Trophoblast cell (in vitro differentiated cells and primary cell): ENCODE measurements at regions not wholly inside any gene's neighbourhood (a gene's known extent, or its start where the extent isn't known, plus 50 kb on each side); places are given as distances from the start of the nearest gene placed in this dataset.
"Not testable (repeated sequence)": the region's sequence is repeated elsewhere in the genome, so short reads cannot be mapped to it uniquely, and the experiment has no call there.

Experiments
- DNase-seq, 2 donors: peaks; one replicate each; pipeline ENCODE4 v3.0.0-alpha.2; 2016
- H2AFZ ChIP-seq: 2 replicates; pipeline ENCODE4 v1.6.1; 2013; ENCODE audit warnings: low read length, moderate library complexity, mild to moderate bottlenecking; ENCODE audit not compliant: insufficient read depth, poor library complexity
- H2AK5ac ChIP-seq: 2 replicates; pipeline ENCODE4 v1.6.1; 2013; ENCODE audit warnings: mild to moderate bottlenecking, low read length
- H2BK120ac ChIP-seq: 2 replicates; pipeline ENCODE4 v1.6.1; 2013; ENCODE audit warnings: low read length, mild to moderate bottlenecking, moderate library complexity; ENCODE audit not compliant: insufficient read depth, poor library complexity
- H2BK12ac ChIP-seq: 2 replicates; pipeline ENCODE4 v1.6.1; 2013; ENCODE audit warnings: mild to moderate bottlenecking, low read length, moderate library complexity
- H2BK5ac ChIP-seq: 2 replicates; pipeline ENCODE4 v1.6.1; 2013; ENCODE audit warnings: low read length, low read depth, moderate library complexity, mild to moderate bottlenecking; ENCODE audit not compliant: poor library complexity
- H3K14ac ChIP-seq: 2 replicates; pipeline ENCODE4 v1.6.1; 2013; ENCODE audit warnings: mild to moderate bottlenecking, low read length
- H3K18ac ChIP-seq: 2 replicates; pipeline ENCODE4 v1.6.1; 2013; ENCODE audit warnings: mild to moderate bottlenecking, low read length
- H3K23ac ChIP-seq: 2 replicates; pipeline ENCODE4 v1.6.1; 2013; ENCODE audit warnings: low read length
- H3K27ac ChIP-seq: 2 replicates; pipeline ENCODE4 v1.5.1; 2013; ENCODE audit warnings: low read depth, mild to moderate bottlenecking, inconsistent platforms, low read length, moderate library complexity
- H3K27me3 ChIP-seq: 2 replicates; pipeline ENCODE4 v1.6.1; 2013; ENCODE audit warnings: inconsistent platforms, mild to moderate bottlenecking, low read length, moderate library complexity; ENCODE audit not compliant: insufficient read depth
- H3K36me3 ChIP-seq, 2 experiments: 1 replicate in 1 of 2; 2 replicates in 1 of 2; pipeline ENCODE4 v1.6.1; 2013; ENCODE audit warnings: low read length in 2 of 2, mild to moderate bottlenecking in 2 of 2, moderate library complexity in 1 of 2; ENCODE audit not compliant: insufficient read depth in 2 of 2, control insufficient read depth in 1 of 2
- H3K4ac ChIP-seq: 2 replicates; pipeline ENCODE4 v1.6.1; 2013; ENCODE audit warnings: low read depth, mild to moderate bottlenecking, low read length, moderate library complexity
- H3K4me1 ChIP-seq, 2 experiments: 1 replicate in 1 of 2; 2 replicates in 1 of 2; pipeline ENCODE4 v1.6.1; 2013; ENCODE audit warnings: low read length in 2 of 2, mild to moderate bottlenecking in 2 of 2, moderate library complexity in 1 of 2; ENCODE audit not compliant: insufficient read depth in 2 of 2, control insufficient read depth in 1 of 2
- H3K4me2 ChIP-seq: 2 replicates; pipeline ENCODE4 v1.6.1; 2013; ENCODE audit warnings: inconsistent platforms, mild to moderate bottlenecking, low read length, moderate library complexity
- H3K4me3 ChIP-seq: 2 replicates; pipeline ENCODE4 v1.5.1; 2013; ENCODE audit warnings: mild to moderate bottlenecking, low read depth, low read length, inconsistent platforms
- H3K79me1 ChIP-seq: one replicate; pipeline ENCODE4 v1.6.1; 2013; ENCODE audit warnings: low read length
- H3K79me2 ChIP-seq: 2 replicates; pipeline ENCODE4 v1.6.1; 2013; ENCODE audit warnings: low read length, mild to moderate bottlenecking; ENCODE audit not compliant: control insufficient read depth, insufficient read depth, poor library complexity
- H3K9ac ChIP-seq: 2 replicates; pipeline ENCODE4 v1.6.1; 2013; ENCODE audit warnings: mild to moderate bottlenecking, low read length
- H3K9me3 ChIP-seq: 2 replicates; pipeline ENCODE4 v1.6.1; 2013; ENCODE audit warnings: low read depth, mild to moderate bottlenecking, control low read depth, inconsistent platforms, low read length; ENCODE audit not compliant: insufficient read depth
- H4K12ac ChIP-seq: 2 replicates; pipeline ENCODE4 v1.6.1; 2013; ENCODE audit warnings: low read depth, mild to moderate bottlenecking, low read length, moderate library complexity
- H4K8ac ChIP-seq: 2 replicates; pipeline ENCODE4 v1.6.1; 2013; ENCODE audit warnings: low read depth, mild to moderate bottlenecking, low read length, moderate library complexity
- H4K91ac ChIP-seq: one replicate; pipeline ENCODE4 v1.6.1; 2013; ENCODE audit warnings: low read depth, mild to moderate bottlenecking, low read length, moderate library complexity
- WGBS: extraction: QIAGEN DNeasy Blood & Tissue Kit; methylation state at CpG from one replicate; pipeline ENCODE4 v1.1.7; 2013; ENCODE audit warnings: missing lambda C conversion rate; ENCODE audit not compliant: insufficient read length, insufficient coverage; ENCODE audit errors: extremely low coverage; 5-methylcytosine and 5-hydroxymethylcytosine counted together

GRCh38 chr4:132101526-132101925, 1047.6 kb upstream of the PCDH10 start:
- Histone ChIP-seq H3K79me1 (no peaks in the 10 kb centered on the region), H3K4me1 (no peaks in the 10 kb centered on the region), H3K27ac (no peak overlapping the region), H2BK120ac (no peak overlapping the region), H4K91ac (no peak overlapping the region), H3K27me3 (no peaks in the 10 kb centered on the region), H2AFZ (no peak overlapping the region), H3K36me3 (no peaks in the 10 kb centered on the region), H3K9me3 (peaks cover 2% of the 10 kb centered on the region), H2BK5ac (no peak overlapping the region), H3K9ac (no peak overlapping the region), H3K18ac (no peak overlapping the region), H2AK5ac (no peak overlapping the region), H3K23ac (no peak overlapping the region), H4K8ac (no peak overlapping the region), H3K79me2 (no peaks in the 10 kb centered on the region), H3K4me3 (no peak overlapping the region), H3K4ac (no peak overlapping the region), H4K12ac (no peak overlapping the region), H2BK12ac (no peak overlapping the region), H3K14ac (no peak overlapping the region), H3K4me2 (no peak overlapping the region)
- DNase-seq = peak in 1 of 2 donors; percentile 40
- whole genome bisulfite sequencing = no CpG with 5 or more reads among the region's 1 CpG

- no peaks in the 10 kb centered on the region for H3K9me3 ChIP-seq
- H3K36me3 ChIP-seq = no peaks in the 10 kb centered on the region
- no peaks in the 10 kb centered on the region for H3K79me2 ChIP-seq
- H3K18ac ChIP-seq = no peak overlapping the region
- no peak for DNase-seq
- no peak overlapping the region for H3K4me2 ChIP-seq
- no peaks in the 10 kb centered on the region for H3K27me3 ChIP-seq
- no peaks in the 10 kb centered on the region for H3K4me1 ChIP-seq
- H4K8ac ChIP-seq = no peak overlapping the region
- H3K23ac ChIP-seq = no peak overlapping the region
- H3K27ac ChIP-seq = no peak overlapping the region
- H4K91ac ChIP-seq = no peak overlapping the region
- H2AK5ac ChIP-seq = no peak overlapping the region
- no peak overlapping the region for H4K12ac ChIP-seq
- no peak overlapping the region for H3K4ac ChIP-seq
- H2AFZ ChIP-seq = no peak overlapping the region
- H3K14ac ChIP-seq = no peak overlapping the region
- H2BK12ac ChIP-seq = no peak overlapping the region
- H3K9ac ChIP-seq = no peak overlapping the region
- no peaks in the 10 kb centered on the region for H3K79me1 ChIP-seq
- H2BK120ac ChIP-seq = no peak overlapping the region
- H2BK5ac ChIP-seq = no peak overlapping the region
- H3K4me3 ChIP-seq = no peak overlapping the region
Measured at GRCh38 chr4:132108784-132109183, 1040.3 kb upstream of the PCDH10 start.

- Histone ChIP-seq H3K4me1 (no peaks in the 10 kb centered on the region), H2AK5ac (no peak overlapping the region), H3K18ac (no peak overlapping the region), H2BK120ac (no peak overlapping the region), H4K91ac (no peak overlapping the region), H2BK12ac (no peak overlapping the region), H3K14ac (no peak overlapping the region), H3K23ac (no peak overlapping the region), H4K12ac (no peak overlapping the region), H2AFZ (no peak overlapping the region), H3K4ac (no peak overlapping the region), H2BK5ac (no peak overlapping the region), H3K79me1 (no peaks in the 10 kb centered on the region), H3K79me2 (no peaks in the 10 kb centered on the region), H4K8ac (no peak overlapping the region), H3K9me3 (no peaks in the 10 kb centered on the region), H3K4me2 (no peak overlapping the region), H3K4me3 (no peak overlapping the region), H3K36me3 (no peaks in the 10 kb centered on the region), H3K9ac (no peak overlapping the region), H3K27ac (no peak overlapping the region), H3K27me3 (no peaks in the 10 kb centered on the region)
- no peak for DNase-seq
- no CpG with 5 or more reads among the region's 1 CpG for WGBS
Measured at GRCh38 chr4:132114885-132115284, 1034.2 kb upstream of the PCDH10 start.

GRCh38 chr4:132122741-132123140, 1026.4 kb upstream of the PCDH10 start:
- not testable (repeated sequence) for H3K4ac ChIP-seq, H2BK5ac ChIP-seq, H3K23ac ChIP-seq, H3K18ac ChIP-seq, H2BK12ac ChIP-seq, H3K79me2 ChIP-seq, H3K14ac ChIP-seq, H2AFZ ChIP-seq, H3K9me3 ChIP-seq, H2AK5ac ChIP-seq, H4K8ac ChIP-seq, H3K36me3 ChIP-seq, H3K4me2 ChIP-seq, H2BK120ac ChIP-seq, H3K27ac ChIP-seq, H4K12ac ChIP-seq, H3K4me3 ChIP-seq, H3K9ac ChIP-seq, H3K27me3 ChIP-seq, H4K91ac ChIP-seq, H3K79me1 ChIP-seq, H3K4me1 ChIP-seq, DNase-seq
- WGBS = no CpG with 5 or more reads among the region's 1 CpG
